ENCODE measurements at regions not wholly inside any gene's neighbourhood (a gene's known extent, or its start where the extent isn't known, plus 50 kb on each side); places are given as distances from the start of the nearest gene placed in this dataset.

DNA sequence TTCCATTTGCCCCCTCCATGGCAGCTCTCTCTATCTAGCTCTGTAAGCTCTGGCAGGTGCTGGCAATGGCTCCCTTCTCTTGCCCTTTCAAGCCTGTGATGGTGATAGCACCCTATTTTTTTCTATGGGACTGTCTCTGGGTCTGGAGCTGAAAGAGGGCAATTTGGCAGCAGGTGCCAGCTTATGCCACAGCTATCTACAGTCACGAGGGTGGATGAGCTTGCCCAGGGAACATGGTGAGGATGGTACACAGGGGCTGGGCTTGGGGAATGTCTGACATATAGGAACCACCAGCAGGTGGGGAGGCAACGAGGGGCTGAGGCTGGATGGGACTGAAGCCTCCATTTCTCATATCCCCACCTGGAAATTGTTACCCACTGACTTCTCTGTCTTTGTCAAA, 175.4 kb upstream of the SYT13 start:
- Histone ChIP-seq H3K4me3 (no peak overlapping the region), H3K9me3 (no peaks in the 10 kb centered on the region), H3K36me3 (replicated peaks in 1 of 2; ENCODE audit: insufficient read depth in 1 of 2, low read depth in 2 of 2) (no peaks in the 10 kb centered on the region), H3K27me3 (no peaks in the 10 kb centered on the region), H3K4me1 (no peaks in the 10 kb centered on the region), H3K27ac (no peak overlapping the region)
- intact Hi-C loops (cut with DNase I): no loop called here
- no peak for DNase-seq
- TF ChIP-seq, protein P1, sequence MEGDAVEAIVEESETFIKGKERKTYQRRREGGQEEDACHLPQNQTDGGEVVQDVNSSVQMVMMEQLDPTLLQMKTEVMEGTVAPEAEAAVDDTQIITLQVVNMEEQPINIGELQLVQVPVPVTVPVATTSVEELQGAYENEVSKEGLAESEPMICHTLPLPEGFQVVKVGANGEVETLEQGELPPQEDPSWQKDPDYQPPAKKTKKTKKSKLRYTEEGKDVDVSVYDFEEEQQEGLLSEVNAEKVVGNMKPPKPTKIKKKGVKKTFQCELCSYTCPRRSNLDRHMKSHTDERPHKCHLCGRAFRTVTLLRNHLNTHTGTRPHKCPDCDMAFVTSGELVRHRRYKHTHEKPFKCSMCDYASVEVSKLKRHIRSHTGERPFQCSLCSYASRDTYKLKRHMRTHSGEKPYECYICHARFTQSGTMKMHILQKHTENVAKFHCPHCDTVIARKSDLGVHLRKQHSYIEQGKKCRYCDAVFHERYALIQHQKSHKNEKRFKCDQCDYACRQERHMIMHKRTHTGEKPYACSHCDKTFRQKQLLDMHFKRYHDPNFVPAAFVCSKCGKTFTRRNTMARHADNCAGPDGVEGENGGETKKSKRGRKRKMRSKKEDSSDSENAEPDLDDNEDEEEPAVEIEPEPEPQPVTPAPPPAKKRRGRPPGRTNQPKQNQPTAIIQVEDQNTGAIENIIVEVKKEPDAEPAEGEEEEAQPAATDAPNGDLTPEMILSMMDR (IDR thresholded peaks at IDR 0.05): no peak
- TF ChIP-seq POLR2A (IDR thresholded peaks at IDR 0.05): no peak
- ATAC-seq: no peak
- 48 to 88% methylated on average over 1 to 2 of the region's 2 CpGs for WGBS, 2 donors

DNA sequence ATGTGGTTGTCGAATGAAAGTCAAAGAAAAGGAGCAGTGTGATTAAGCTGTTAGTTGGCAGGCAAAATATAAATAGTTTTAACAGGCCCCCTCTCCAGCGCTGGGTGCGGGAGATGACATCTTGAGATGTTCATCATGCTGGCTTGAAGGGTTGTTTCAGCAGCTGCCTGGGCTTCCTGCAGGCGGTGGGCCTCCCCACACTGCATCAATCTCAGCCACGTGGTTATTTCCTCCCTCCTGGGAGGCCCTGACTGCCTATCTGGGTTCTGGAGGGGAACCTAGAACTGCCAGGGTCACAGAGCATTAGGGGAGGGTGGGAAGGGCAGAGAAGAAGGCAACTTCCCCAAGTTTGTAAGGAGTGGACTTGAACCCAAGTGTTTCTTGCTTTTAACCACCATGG, 173.3 kb upstream of the SYT13 start:
- Histone ChIP-seq H3K36me3 (replicated peaks in 1 of 2; ENCODE audit: insufficient read depth in 1 of 2, low read depth in 2 of 2) (no peaks in the 10 kb centered on the region), H3K4me1 (no peaks in the 10 kb centered on the region), H3K9me3 (no peaks in the 10 kb centered on the region), H3K4me3 (no peak overlapping the region), H3K27me3 (no peaks in the 10 kb centered on the region), H3K27ac (no peak overlapping the region)
- intact Hi-C loops (cut with DNase I): no loop called here
- TF ChIP-seq, protein P1 (IDR thresholded peaks at IDR 0.05): no peak
- TF ChIP-seq POLR2A (IDR thresholded peaks at IDR 0.05): no peak
- no peak for ATAC-seq
- 51 to 67% methylated on average over 4 to 5 of the region's 5 CpGs for WGBS, 2 donors
- no peak for DNase-seq

DNA sequence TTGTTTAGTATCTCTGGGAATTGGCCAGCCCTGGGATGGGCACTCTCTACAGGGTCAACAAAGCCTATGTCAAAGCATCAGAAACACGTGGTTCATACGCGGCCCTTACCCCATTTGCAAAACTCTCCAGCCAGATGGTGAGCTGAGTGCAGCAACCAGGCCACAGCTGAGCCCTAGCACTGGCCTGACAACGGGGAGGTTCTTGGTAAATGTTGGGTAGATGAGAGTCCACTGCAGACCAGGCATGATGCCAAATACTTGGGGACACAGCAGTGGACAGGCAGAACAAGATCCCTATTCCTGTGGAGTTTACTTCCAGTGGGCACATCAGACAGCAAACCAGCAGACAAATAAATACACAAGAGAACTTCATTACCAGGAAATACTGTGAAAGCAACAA, 172.1 kb upstream of the SYT13 start:
- no peak overlapping the region for H3K4me3 ChIP-seq
- TF ChIP-seq POLR2A (IDR thresholded peaks at IDR 0.05): no peak
- TF ChIP-seq, protein P1 (IDR thresholded peaks at IDR 0.05): no peak
- ATAC-seq: no peak
- DNase-seq: no peak
- H3K27ac ChIP-seq: no peak overlapping the region
- no peaks in the 10 kb centered on the region for H3K9me3 ChIP-seq
- H3K4me1 ChIP-seq: no peaks in the 10 kb centered on the region
- intact Hi-C loops (cut with DNase I): no loop called here
- 68 to 72% methylated on average over 4 of the region's 4 CpGs for WGBS, 2 donors
- no peaks in the 10 kb centered on the region for H3K36me3 ChIP-seq (replicated peaks in 1 of 2; ENCODE audit: insufficient read depth in 1 of 2, low read depth in 2 of 2)
- H3K27me3 ChIP-seq: no peaks in the 10 kb centered on the region

DNA sequence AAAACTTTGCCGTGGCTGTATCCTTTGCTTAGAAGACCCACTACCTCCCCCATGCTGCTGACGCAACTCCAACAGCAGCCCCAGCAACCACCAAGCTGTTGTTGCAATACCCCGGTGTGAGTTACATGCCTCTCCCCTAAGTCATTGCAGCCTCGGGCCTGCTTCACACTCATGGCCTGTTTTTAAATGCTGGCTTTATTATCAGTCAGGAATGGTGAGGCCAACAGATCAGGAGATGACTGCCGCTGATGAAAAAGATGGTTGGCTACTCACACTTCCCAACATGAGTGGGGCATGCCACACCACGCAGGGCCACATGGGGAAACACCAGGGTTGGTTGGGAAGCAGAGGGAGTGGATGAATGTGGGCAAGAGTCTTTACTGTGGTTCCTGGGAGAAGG, 171.5 kb upstream of the SYT13 start:
- TF ChIP-seq, protein P1 (IDR thresholded peaks at IDR 0.05): no peak
- no peak for TF ChIP-seq POLR2A (IDR thresholded peaks at IDR 0.05)
- Histone ChIP-seq H3K27me3 (no peaks in the 10 kb centered on the region), H3K27ac (no peak overlapping the region), H3K4me1 (no peaks in the 10 kb centered on the region), H3K4me3 (no peak overlapping the region), H3K36me3 (replicated peaks in 1 of 2; ENCODE audit: insufficient read depth in 1 of 2, low read depth in 2 of 2) (no peaks in the 10 kb centered on the region), H3K9me3 (no peaks in the 10 kb centered on the region)
- intact Hi-C loops (cut with DNase I): no loop called here
- no peak for ATAC-seq
- DNase-seq: peak in 1 of 4 donors; percentile 12
- WGBS, 2 donors: 84 to 90% methylated on average over 6 of the region's 6 CpGs

DNA sequence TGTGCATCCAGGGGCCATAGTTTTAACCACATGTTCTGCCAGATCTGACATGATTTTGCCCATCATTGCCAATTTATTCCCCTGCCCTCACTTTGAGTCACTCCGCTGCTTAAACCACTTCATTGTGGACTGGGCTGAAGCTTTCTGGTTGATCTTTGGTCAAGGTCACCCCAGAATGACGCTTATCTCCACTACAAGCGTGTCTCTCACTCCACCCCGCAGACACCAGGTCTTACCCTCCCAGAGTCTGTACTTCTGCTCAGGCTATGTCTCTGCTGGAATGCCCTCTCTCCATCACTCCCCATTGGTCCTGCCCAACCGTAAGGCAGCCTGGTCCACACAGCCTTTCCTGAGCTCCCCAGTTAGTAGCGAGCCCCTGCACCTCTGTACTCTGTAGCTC, 170.5 kb upstream of the SYT13 start:
- 35 to 55% methylated on average over 6 of the region's 6 CpGs for WGBS, 2 donors
- Histone ChIP-seq H3K4me3 (no peak overlapping the region), H3K36me3 (replicated peaks in 1 of 2; ENCODE audit: insufficient read depth in 1 of 2, low read depth in 2 of 2) (no peaks in the 10 kb centered on the region), H3K27ac (no peak overlapping the region), H3K4me1 (no peaks in the 10 kb centered on the region), H3K27me3 (no peaks in the 10 kb centered on the region), H3K9me3 (no peaks in the 10 kb centered on the region)
- ATAC-seq (no peak), DNase-seq (no peak)
- TF ChIP-seq, protein P1 (IDR thresholded peaks at IDR 0.05): no peak
- TF ChIP-seq POLR2A (IDR thresholded peaks at IDR 0.05): no peak
- intact Hi-C loops (cut with DNase I): no loop called here

Data from body of pancreas (tissue), 4 donors.